OCI-LY1 (cell line): ENCODE measurements at regions not wholly inside any gene's neighbourhood (a gene's known extent, or its start where the extent isn't known, plus 50 kb on each side); places are given as distances from the start of the nearest gene placed in this dataset.
"Not testable (repeated sequence)": the region's sequence is repeated elsewhere in the genome, so short reads cannot be mapped to it uniquely, and the experiment has no call there.

Experiments used
- H2AFZ ChIP-seq: fragments of 200-600 bp; sonication (generic), shearing (Covaris generic); 2 replicates; pipeline ENCODE4 v1.6.0; 2014; ENCODE audit warnings: antibody characterized with exemption, mild to moderate bottlenecking, low read length
- H3F3A ChIP-seq: fragments of 200-600 bp; sonication (generic), shearing (Covaris generic); 2 replicates; pipeline ENCODE4 v1.6.0; 2014; ENCODE audit warnings: mild to moderate bottlenecking, antibody characterized with exemption, low read length, moderate library complexity; ENCODE audit not compliant: insufficient read depth
- H3K27ac ChIP-seq: fragments of 200-600 bp; sonication (generic); 2 replicates; pipeline ENCODE4 v1.5.1; 2014; ENCODE audit warnings: low read length, mixed run types, mild to moderate bottlenecking, low read depth; ENCODE audit not compliant: poor library complexity, severe bottlenecking
- H3K27me3 ChIP-seq: fragments of 200-600 bp; sonication (generic); 2 replicates; pipeline ENCODE4 v1.6.0; 2014; ENCODE audit warnings: antibody characterized with exemption, mild to moderate bottlenecking, low read length, moderate library complexity; ENCODE audit not compliant: insufficient read depth
- H3K36me3 ChIP-seq: fragments of 200-600 bp; sonication (generic); 2 replicates; pipeline ENCODE4 v1.6.1; 2014; ENCODE audit warnings: mild to moderate bottlenecking, antibody characterized with exemption, low read length, moderate library complexity, mixed read lengths; ENCODE audit not compliant: insufficient read depth
- H3K4me1 ChIP-seq: fragments of 200-600 bp; sonication (generic); 2 replicates; pipeline ENCODE4 v1.5.1; 2014; ENCODE audit warnings: mild to moderate bottlenecking, low read length, moderate library complexity; ENCODE audit not compliant: insufficient read depth, severe bottlenecking
- H3K4me2 ChIP-seq: fragments of 200-600 bp; sonication (generic), shearing (Covaris generic); 2 replicates; pipeline ENCODE4 v1.6.1; 2014; ENCODE audit warnings: low read length
- H3K4me3 ChIP-seq: fragments of 200-600 bp; sonication (generic); 2 replicates; pipeline ENCODE4 v1.5.1; 2014; ENCODE audit warnings: low read length, low read depth, mild to moderate bottlenecking, mixed read lengths; ENCODE audit not compliant: poor library complexity, severe bottlenecking
- H3K79me2 ChIP-seq: fragments of 200-600 bp; shearing (Covaris generic); 2 replicates; pipeline ENCODE4 v1.6.1; 2016; ENCODE audit warnings: mixed run types, low read length, mixed read lengths; ENCODE audit not compliant: insufficient read depth
- H3K9ac ChIP-seq: fragments of 200-600 bp; sonication (generic), shearing (Covaris generic); 2 replicates; pipeline ENCODE4 v1.6.1; 2014; ENCODE audit warnings: mild to moderate bottlenecking, low read length, mixed read lengths
- H3K9me2 ChIP-seq: fragments of 200-600 bp; sonication (generic), shearing (Covaris generic); 2 replicates; pipeline ENCODE4 v1.6.1; 2014; ENCODE audit warnings: low read depth, mild to moderate bottlenecking, low read length, mixed read lengths
- H3K9me3 ChIP-seq: fragments of 200-600 bp; shearing (Covaris generic); 2 replicates; pipeline ENCODE4 v1.6.1; 2014; ENCODE audit warnings: low read length, mixed read lengths
- H4K20me1 ChIP-seq: fragments of 200-600 bp; sonication (generic), shearing (Covaris generic); 2 replicates; pipeline ENCODE4 v1.6.0; 2016; ENCODE audit warnings: mild to moderate bottlenecking, low read length; ENCODE audit not compliant: insufficient read depth
- CTCF ChIP-seq: fragments of 200-600 bp; sonication (generic), shearing (Covaris generic); IDR thresholded peaks from 2 replicates; pipeline ENCODE4 v1.5.1; 2017; ENCODE audit warnings: mild to moderate bottlenecking, antibody characterized with exemption, low read length, moderate library complexity, mixed read lengths
- EZH2 ChIP-seq: fragments of 200-600 bp; sonication (generic), shearing (Covaris generic); IDR thresholded peaks from 2 replicates; pipeline ENCODE4 v1.8.0; 2017; ENCODE audit warnings: borderline replicate concordance, mixed run types, mild to moderate bottlenecking, antibody characterized with exemption, low read length, moderate library complexity, mixed read lengths

- H3K4me1 ChIP-seq, H3K9me2 ChIP-seq, H3K9ac ChIP-seq, H3K27me3 ChIP-seq, H3K36me3 ChIP-seq, H3F3A ChIP-seq, H2AFZ ChIP-seq, H3K79me2 ChIP-seq, H4K20me1 ChIP-seq, H3K4me3 ChIP-seq, H3K9me3 ChIP-seq, H3K4me2 ChIP-seq: not testable (repeated sequence)
- peak overlapping the region; percentile 79 for H3K27ac ChIP-seq
These were observed 653.4 kb downstream of the TGIF2LX start for GRCh38 chrX:90575155-90575554.

GRCh38 chrX:90601921-90602320 lies 680.2 kb downstream of the TGIF2LX start:
- not testable (repeated sequence) for H3K27me3 ChIP-seq, H3K9me3 ChIP-seq, H3K27ac ChIP-seq, H3K4me2 ChIP-seq, H3K36me3 ChIP-seq, H3K4me3 ChIP-seq, H4K20me1 ChIP-seq, H3F3A ChIP-seq, H3K4me1 ChIP-seq, H3K79me2 ChIP-seq, H3K9me2 ChIP-seq, H2AFZ ChIP-seq, H3K9ac ChIP-seq

- H3K4me2 ChIP-seq, H3K4me1 ChIP-seq, H3K4me3 ChIP-seq, H3F3A ChIP-seq, H2AFZ ChIP-seq, H3K9me3 ChIP-seq, H3K27ac ChIP-seq, H3K79me2 ChIP-seq, H3K9me2 ChIP-seq, H3K36me3 ChIP-seq, H3K9ac ChIP-seq, H3K27me3 ChIP-seq, H4K20me1 ChIP-seq: not testable (repeated sequence)
These were observed 684.0 kb downstream of the TGIF2LX start for GRCh38 chrX:90605736-90606135.

- Histone ChIP-seq H3K4me1 (no peaks in the 10 kb centered on the region), H3K9ac (no peak overlapping the region), H3F3A (no peaks in the 10 kb centered on the region), H3K4me3 (no peak overlapping the region), H3K36me3 (no peaks in the 10 kb centered on the region), H3K9me2 (no peaks in the 10 kb centered on the region), H2AFZ (no peak overlapping the region), H3K79me2 (no peaks in the 10 kb centered on the region), H3K9me3 (no peaks in the 10 kb centered on the region), H3K4me2 (no peak overlapping the region), H3K27ac (no peak overlapping the region), H3K27me3 (no peaks in the 10 kb centered on the region), H4K20me1 (no peaks in the 10 kb centered on the region)
- TF ChIP-seq CTCF (no peak), EZH2 (no peak)
These were observed 696.1 kb downstream of the TGIF2LX start for GRCh38 chrX:90617710-90618325.

GRCh38 chrX:90665161-90665560 lies 743.5 kb downstream of the TGIF2LX start:
- H3K36me3 ChIP-seq, H3K9me2 ChIP-seq, H3K9ac ChIP-seq, H3K27me3 ChIP-seq, H2AFZ ChIP-seq, H4K20me1 ChIP-seq, H3K4me3 ChIP-seq, H3K9me3 ChIP-seq, H3K79me2 ChIP-seq, H3F3A ChIP-seq: not testable (repeated sequence)
- Histone ChIP-seq H3K4me2 (peak overlapping the region; percentile 24; the same call in 1 of the 2 replicates), H3K27ac (peak overlapping the region; percentile 84), H3K4me1 (peaks cover 16% of the 10 kb centered on the region)

- not testable (repeated sequence) for H3F3A ChIP-seq, H3K9ac ChIP-seq, H3K27ac ChIP-seq, H4K20me1 ChIP-seq, H3K36me3 ChIP-seq, H3K4me2 ChIP-seq, H2AFZ ChIP-seq, H3K27me3 ChIP-seq, H3K9me3 ChIP-seq, H3K79me2 ChIP-seq, H3K9me2 ChIP-seq, H3K4me3 ChIP-seq, H3K4me1 ChIP-seq
These were observed 721.1 kb upstream of the PABPC5 start for GRCh38 chrX:90713552-90713951.

- H3K36me3 ChIP-seq, H3K27me3 ChIP-seq, H3K9ac ChIP-seq, H4K20me1 ChIP-seq, H3K79me2 ChIP-seq, H2AFZ ChIP-seq, H3K4me2 ChIP-seq, H3K4me1 ChIP-seq, H3K9me3 ChIP-seq, H3K27ac ChIP-seq, H3K9me2 ChIP-seq, H3F3A ChIP-seq, H3K4me3 ChIP-seq: not testable (repeated sequence)
These were observed 697.1 kb upstream of the PABPC5 start for GRCh38 chrX:90737555-90737954.
